Psoas muscle (tissue), 7 donors: ENCODE measurements at regions not wholly inside any gene's neighbourhood (a gene's known extent, or its start where the extent isn't known, plus 50 kb on each side); places are given as distances from the start of the nearest gene placed in this dataset.

Experiments used
- ATAC-seq, 4 donors: fragments of 200-7000 bp; cut with Tn5 transposase; one replicate each; pipeline ENCODE4 v1.9.1; 2020; ENCODE audit warnings: moderate library complexity in 3 of 4, mild to moderate bottlenecking in 2 of 4
- DNase-seq, 2 donors: peaks; one replicate each; pipeline ENCODE4 v3.0.0-alpha.2; 2020
- H3K27ac ChIP-seq: fragments of 200-600 bp; one replicate; pipeline ENCODE4 v1.8.0; 2022
- H3K27me3 ChIP-seq, 3 donors: fragments of 200-600 bp in 1 of 3; one replicate each; pipeline versions ENCODE4 v1.6.1 to v1.8.0; 2013 to 2022; ENCODE audit warnings: low read length in 2 of 3, mild to moderate bottlenecking in 2 of 3, moderate library complexity in 1 of 3; ENCODE audit not compliant: insufficient read depth in 3 of 3
- H3K36me3 ChIP-seq, 2 donors: fragments of 200-600 bp in 1 of 2; one replicate each; pipeline versions ENCODE4 v1.6.1 to v1.8.0; 2013 to 2022; ENCODE audit warnings: low read depth in 1 of 2, mild to moderate bottlenecking in 1 of 2, moderate library complexity in 1 of 2; ENCODE audit not compliant: insufficient read depth in 1 of 2
- H3K4me1 ChIP-seq: fragments of 200-600 bp; one replicate; pipeline ENCODE4 v1.8.0; 2022
- H3K4me3 ChIP-seq: fragments of 200-600 bp; one replicate; pipeline ENCODE4 v1.8.0; 2022; ENCODE audit warnings: mild to moderate bottlenecking
- H3K9me3 ChIP-seq: fragments of 200-600 bp; one replicate; pipeline ENCODE4 v1.8.0; 2022
- WGBS, 3 donors: extraction: QIAGEN DNeasy Blood & Tissue Kit; methylation state at CpG; one replicate each; pipeline versions ENCODE4 v1.1.6 to v1.1.7; 2013; 5-methylcytosine and 5-hydroxymethylcytosine counted together
- intact Hi-C, 2 donors: fragments of 100-400 bp; cut with DNase I; formaldehyde crosslinking; loops; one replicate each; pipeline versions ENCODE4 v1.11.0 to v1.14.2; 2022
- TF ChIP-seq, protein P1 (sequence below): fragments of 200-600 bp; IDR thresholded peaks from one replicate; pipeline ENCODE4 v1.8.0; 2022; ENCODE audit warnings: antibody characterized with exemption
- donor health status: healthy with polysubstance abuse.
- donor health status: DM: no; HTN: no; CAD: no; lungs with moderate emphysema.
- donor health status: Bipolar disorder and iron deficiency.
- donor health status: healthy.
- donor health status: DM: yes; HTN: yes; CAD: no.
- donor health status: DM: no; HTN: no; CAD: no.
- donor health status: DM: yes; HTN: yes; CAD: no.

DNA sequence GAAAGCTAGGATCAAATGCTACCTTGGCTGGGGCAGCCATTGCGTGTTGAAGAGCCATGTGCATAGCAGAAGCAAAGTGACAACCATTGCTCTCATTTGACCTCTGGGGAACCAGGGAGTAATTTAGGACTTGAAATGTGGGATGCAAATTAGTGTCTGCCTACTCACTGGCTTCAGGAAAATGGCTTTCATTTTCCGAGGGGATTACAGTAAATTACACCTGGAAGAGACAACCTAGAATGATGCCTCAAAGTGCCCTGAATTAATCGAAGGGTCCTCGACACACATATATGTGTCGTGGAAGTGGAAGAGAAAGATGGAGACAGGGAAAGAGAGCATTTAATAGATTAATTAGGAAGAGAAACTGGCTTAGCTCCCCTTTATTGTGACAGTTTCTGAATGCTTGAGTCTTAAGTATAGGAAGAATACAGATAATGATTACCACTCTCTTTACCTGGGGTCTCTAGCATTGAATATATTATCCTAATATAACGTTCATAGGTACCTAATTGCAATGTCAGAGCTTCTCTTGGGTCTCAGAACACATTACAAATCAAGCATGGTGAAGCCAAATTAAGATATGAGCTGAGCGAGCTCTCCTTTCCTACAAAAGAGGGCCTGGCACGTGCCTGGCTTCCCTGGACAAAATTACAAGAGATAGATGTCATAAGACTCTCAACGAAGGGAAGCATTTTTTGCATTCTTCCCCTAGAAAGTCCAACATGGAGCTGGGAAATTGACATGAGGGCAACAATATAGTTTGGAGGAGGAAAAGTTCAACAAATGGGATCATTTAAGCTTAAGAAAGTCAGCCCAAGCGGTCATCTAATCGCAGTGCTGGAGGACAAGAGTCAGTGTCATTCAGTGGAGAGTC lies 59.5 kb downstream of the MYCN start:
- Histone ChIP-seq H3K36me3 (no peaks in the 10 kb centered on the region), H3K9me3 (no peaks in the 10 kb centered on the region), H3K27me3 (no peaks in the 10 kb centered on the region), H3K4me1 (no peaks in the 10 kb centered on the region), H3K27ac (no peak overlapping the region), H3K4me3 (no peak overlapping the region)
- no peak for DNase-seq
- ATAC-seq, result no peak
- intact Hi-C loops, result no loop called here
- TF ChIP-seq, protein P1, sequence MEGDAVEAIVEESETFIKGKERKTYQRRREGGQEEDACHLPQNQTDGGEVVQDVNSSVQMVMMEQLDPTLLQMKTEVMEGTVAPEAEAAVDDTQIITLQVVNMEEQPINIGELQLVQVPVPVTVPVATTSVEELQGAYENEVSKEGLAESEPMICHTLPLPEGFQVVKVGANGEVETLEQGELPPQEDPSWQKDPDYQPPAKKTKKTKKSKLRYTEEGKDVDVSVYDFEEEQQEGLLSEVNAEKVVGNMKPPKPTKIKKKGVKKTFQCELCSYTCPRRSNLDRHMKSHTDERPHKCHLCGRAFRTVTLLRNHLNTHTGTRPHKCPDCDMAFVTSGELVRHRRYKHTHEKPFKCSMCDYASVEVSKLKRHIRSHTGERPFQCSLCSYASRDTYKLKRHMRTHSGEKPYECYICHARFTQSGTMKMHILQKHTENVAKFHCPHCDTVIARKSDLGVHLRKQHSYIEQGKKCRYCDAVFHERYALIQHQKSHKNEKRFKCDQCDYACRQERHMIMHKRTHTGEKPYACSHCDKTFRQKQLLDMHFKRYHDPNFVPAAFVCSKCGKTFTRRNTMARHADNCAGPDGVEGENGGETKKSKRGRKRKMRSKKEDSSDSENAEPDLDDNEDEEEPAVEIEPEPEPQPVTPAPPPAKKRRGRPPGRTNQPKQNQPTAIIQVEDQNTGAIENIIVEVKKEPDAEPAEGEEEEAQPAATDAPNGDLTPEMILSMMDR, result no peak
- WGBS, 3 donors, result 88 to 91% (median 88%) methylated on average over 11 of the region's 11 CpGs

DNA sequence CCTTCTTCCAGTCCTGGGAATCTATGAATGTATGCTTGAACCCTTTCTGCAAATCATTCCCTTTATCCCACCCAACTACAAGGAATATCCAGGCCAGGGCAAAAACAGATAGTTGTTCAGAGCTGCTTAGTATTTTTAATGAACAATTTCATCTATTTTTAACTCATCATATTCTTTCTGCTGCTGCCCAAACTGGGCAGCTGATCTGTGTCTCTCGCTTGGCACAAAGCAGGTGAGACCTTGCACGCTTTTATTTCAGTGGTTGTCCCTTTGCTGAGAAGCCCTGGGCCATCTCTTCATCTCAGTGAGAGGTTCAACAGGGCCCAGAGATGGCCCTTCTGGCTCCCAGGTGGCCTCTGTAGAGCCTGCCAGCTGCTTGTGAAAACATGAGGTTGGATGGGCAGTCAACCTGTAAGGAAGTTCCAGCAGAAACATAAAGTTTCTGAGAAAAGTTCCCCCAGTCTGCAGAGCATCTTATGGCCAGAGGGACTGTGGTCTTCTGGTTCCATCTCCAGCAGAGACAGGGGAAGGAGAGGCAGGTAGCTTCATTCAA lies 57.5 kb downstream of the MYCN start:
- Histone ChIP-seq H3K27me3 (no peaks in the 10 kb centered on the region), H3K4me1 (no peaks in the 10 kb centered on the region), H3K36me3 (no peaks in the 10 kb centered on the region), H3K9me3 (no peaks in the 10 kb centered on the region), H3K27ac (no peak overlapping the region), H3K4me3 (no peak overlapping the region)
- TF ChIP-seq, protein P1, result no peak
- intact Hi-C loops, result no loop called here
- ATAC-seq (no peak), DNase-seq (no peak)
- 77 to 91% (median 80%) methylated on average over 2 of the region's 2 CpGs for whole genome bisulfite sequencing, 3 donors

DNA sequence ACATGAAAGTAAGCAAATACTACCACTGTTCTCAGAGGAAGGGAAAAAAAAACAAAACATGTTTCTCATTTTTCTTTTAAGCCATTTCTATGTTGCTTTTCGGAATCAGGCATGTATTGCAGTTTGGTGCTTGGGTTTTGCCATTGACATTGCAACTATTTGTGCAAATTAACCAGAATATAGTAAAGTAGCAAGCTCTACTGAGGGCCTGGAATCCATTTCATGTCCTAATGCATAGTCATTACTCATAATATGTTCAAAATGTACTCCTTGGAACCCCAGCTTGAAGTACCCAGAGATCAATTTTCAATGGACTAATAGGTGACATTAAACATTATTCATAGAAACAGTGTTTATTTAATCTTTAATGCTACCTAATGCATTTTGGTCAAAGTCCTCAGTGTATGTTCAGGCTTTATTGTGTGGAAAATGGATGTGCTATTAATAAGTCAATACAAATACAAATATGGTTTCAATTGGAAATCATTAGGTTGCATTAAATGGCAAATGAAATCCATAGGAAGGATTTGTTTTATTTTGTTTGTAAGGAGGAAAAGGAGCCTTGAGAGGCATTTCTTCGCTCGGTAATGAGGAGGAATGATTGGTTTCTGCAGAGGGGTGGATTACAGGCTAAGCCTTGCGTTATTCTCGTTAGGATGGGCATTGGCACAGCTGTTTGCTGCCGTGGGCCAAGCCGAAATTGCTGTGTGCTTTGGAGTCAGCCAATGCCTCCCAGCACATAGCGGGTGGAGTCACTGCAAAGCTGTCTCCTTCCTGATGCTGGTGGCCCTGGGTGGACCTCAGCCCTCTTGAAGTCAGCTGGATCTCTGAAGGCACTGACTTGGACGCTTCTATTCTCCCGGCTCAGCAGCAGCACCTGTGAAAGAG lies 56.4 kb downstream of the MYCN start:
- intact Hi-C loops, result no loop called here
- WGBS, 3 donors, result 45 to 49% (median 45%) methylated on average over 10 of the region's 10 CpGs
- H3K27ac ChIP-seq, result no peak overlapping the region
- DNase-seq (no peak), ATAC-seq (no peak)
- TF ChIP-seq, protein P1, result no peak
- no peaks in the 10 kb centered on the region for H3K4me1 ChIP-seq
- H3K27me3 ChIP-seq, result no peaks in the 10 kb centered on the region
- H3K4me3 ChIP-seq, result no peak overlapping the region
- no peaks in the 10 kb centered on the region for H3K36me3 ChIP-seq
- H3K9me3 ChIP-seq, result no peaks in the 10 kb centered on the region
